Ovary (tissue), 3 donors: ENCODE measurements at regions not wholly inside any gene's neighbourhood (a gene's known extent, or its start where the extent isn't known, plus 50 kb on each side); places are given as distances from the start of the nearest gene placed in this dataset.

Experiments
- CTCF ChIP-seq, 3 donors: fragments of 450-650 bp in 2 of 3; fragments of 200-600 bp in 1 of 3; IDR thresholded peaks; one replicate each; pipeline versions ENCODE4 v1.5.1 to v1.8.0; 2016 to 2022; ENCODE audit warnings: antibody characterized with exemption in 3 of 3, mild to moderate bottlenecking in 1 of 3
- POLR2A ChIP-seq: fragments of 450-650 bp; IDR thresholded peaks from one replicate; pipeline ENCODE4 v1.6.1; 2017; ENCODE audit warnings: antibody characterized with exemption, mild to moderate bottlenecking, moderate library complexity
- donor health status: DM: no; HTN: no; CAD: no.

DNA sequence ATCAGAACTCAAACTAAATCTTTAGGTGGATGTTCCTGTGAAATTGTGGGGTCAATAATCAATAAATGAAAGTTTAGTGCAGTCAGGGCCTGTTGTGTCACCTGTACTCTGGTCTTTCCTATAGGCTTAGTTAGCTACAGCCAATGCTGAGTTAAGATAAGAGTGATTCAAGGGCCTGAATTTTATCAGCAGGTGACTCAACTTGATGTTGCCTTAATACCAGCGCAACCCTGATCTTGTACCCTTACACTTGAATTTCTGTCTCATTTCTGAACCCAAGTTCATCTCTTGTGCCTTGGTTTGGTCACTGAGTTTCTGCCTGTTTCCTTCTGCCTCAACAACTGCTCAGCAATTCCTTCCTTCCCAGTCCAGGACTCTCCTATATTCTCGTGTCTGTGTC is 157.0 kb upstream of the E2F7 start:
- no peak for TF ChIP-seq CTCF (IDR thresholded peaks at IDR 0.05)
- no peak for TF ChIP-seq POLR2A
